ENCODE measurements at regions not wholly inside any gene's neighbourhood (a gene's known extent, or its start where the extent isn't known, plus 50 kb on each side); places are given as distances from the start of the nearest gene placed in this dataset.

DNA sequence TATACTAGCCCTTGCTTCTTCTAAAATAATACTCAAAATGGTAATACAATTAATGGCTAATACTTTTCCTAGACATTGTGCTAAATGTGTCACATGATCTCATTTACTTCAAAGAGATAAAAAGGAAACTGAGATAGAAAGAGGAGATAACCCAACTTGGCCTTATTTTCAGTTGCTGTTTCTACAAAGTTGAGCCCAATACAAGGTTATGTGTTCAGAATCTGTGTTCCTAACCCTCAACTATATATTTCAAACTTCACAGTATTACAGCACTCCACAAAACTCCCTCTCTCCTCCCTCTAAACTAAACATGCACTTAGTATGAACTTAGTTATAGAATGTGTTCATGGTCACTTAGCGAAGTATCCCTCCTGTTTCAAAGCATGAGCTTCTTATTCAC, 277.9 kb downstream of the CCER1 start:
- TF ChIP-seq, protein P1, sequence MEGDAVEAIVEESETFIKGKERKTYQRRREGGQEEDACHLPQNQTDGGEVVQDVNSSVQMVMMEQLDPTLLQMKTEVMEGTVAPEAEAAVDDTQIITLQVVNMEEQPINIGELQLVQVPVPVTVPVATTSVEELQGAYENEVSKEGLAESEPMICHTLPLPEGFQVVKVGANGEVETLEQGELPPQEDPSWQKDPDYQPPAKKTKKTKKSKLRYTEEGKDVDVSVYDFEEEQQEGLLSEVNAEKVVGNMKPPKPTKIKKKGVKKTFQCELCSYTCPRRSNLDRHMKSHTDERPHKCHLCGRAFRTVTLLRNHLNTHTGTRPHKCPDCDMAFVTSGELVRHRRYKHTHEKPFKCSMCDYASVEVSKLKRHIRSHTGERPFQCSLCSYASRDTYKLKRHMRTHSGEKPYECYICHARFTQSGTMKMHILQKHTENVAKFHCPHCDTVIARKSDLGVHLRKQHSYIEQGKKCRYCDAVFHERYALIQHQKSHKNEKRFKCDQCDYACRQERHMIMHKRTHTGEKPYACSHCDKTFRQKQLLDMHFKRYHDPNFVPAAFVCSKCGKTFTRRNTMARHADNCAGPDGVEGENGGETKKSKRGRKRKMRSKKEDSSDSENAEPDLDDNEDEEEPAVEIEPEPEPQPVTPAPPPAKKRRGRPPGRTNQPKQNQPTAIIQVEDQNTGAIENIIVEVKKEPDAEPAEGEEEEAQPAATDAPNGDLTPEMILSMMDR (IDR thresholded peaks at IDR 0.05; ENCODE audit: extremely low read depth in 1 of 2, insufficient read depth in 1 of 2, low read depth in 1 of 2, low read length in 2 of 2) = no peak
- TF ChIP-seq POLR2AphosphoS5 (IDR thresholded peaks at IDR 0.05; ENCODE audit: insufficient read depth, low read depth, low read length) (no peak), POLR2A (IDR thresholded peaks at IDR 0.05; ENCODE audit: low read depth, low read length) (no peak)
- TF ChIP-seq, protein P2, sequence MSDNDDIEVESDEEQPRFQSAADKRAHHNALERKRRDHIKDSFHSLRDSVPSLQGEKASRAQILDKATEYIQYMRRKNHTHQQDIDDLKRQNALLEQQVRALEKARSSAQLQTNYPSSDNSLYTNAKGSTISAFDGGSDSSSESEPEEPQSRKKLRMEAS (IDR thresholded peaks at IDR 0.05; ENCODE audit: insufficient read depth, insufficient read length) = no peak
